Progenitor cell of endocrine pancreas (in vitro differentiated cells): ENCODE measurements at regions not wholly inside any gene's neighbourhood (a gene's known extent, or its start where the extent isn't known, plus 50 kb on each side); places are given as distances from the start of the nearest gene placed in this dataset.

Experiments
- DNase-seq: peaks from one replicate; pipeline ENCODE4 v3.0.0; 2021; ENCODE audit warnings: low spot score; ENCODE audit not compliant: unreplicated experiment
- H3K27ac Mint-ChIP-seq: 2 replicates; pipeline ENCODE4 v1.8.0; 2021; ENCODE audit warnings: mild to moderate bottlenecking, moderate library complexity, mixed read lengths
- H3K27me3 Mint-ChIP-seq: 2 replicates; pipeline ENCODE4 v1.8.0; 2021; ENCODE audit warnings: mixed read lengths
- H3K36me3 Mint-ChIP-seq: 2 replicates; pipeline ENCODE4 v1.8.0; 2022; ENCODE audit warnings: mixed read lengths; ENCODE audit not compliant: insufficient read depth
- H3K4me1 Mint-ChIP-seq: 2 replicates; pipeline ENCODE4 v1.8.0; 2021; ENCODE audit warnings: low read depth, mixed read lengths
- H3K4me3 Mint-ChIP-seq: 2 replicates; pipeline ENCODE4 v1.8.0; 2021; ENCODE audit warnings: low read depth, mild to moderate bottlenecking, moderate library complexity, mixed read lengths
- H3K9me3 Mint-ChIP-seq: 2 replicates; pipeline ENCODE4 v1.8.0; 2021; ENCODE audit warnings: low read depth, mixed read lengths
- TF ChIP-seq, protein P1 (sequence below): fragments of 200-600 bp; sonication (generic); IDR thresholded peaks from one replicate; pipeline ENCODE4 v1.5.0; 2021; ENCODE audit warnings: antibody characterized with exemption, mild to moderate bottlenecking; ENCODE audit not compliant: unreplicated experiment

- Mint-ChIP-seq H3K4me3 (no peak overlapping the region), H3K36me3 (no peaks in the 10 kb centered on the region), H3K4me1 (no peaks in the 10 kb centered on the region), H3K27me3 (peaks cover 2% of the 10 kb centered on the region), H3K27ac (no peak overlapping the region), H3K9me3 (no peaks in the 10 kb centered on the region)
- no peak for DNase-seq
- TF ChIP-seq, protein P1, sequence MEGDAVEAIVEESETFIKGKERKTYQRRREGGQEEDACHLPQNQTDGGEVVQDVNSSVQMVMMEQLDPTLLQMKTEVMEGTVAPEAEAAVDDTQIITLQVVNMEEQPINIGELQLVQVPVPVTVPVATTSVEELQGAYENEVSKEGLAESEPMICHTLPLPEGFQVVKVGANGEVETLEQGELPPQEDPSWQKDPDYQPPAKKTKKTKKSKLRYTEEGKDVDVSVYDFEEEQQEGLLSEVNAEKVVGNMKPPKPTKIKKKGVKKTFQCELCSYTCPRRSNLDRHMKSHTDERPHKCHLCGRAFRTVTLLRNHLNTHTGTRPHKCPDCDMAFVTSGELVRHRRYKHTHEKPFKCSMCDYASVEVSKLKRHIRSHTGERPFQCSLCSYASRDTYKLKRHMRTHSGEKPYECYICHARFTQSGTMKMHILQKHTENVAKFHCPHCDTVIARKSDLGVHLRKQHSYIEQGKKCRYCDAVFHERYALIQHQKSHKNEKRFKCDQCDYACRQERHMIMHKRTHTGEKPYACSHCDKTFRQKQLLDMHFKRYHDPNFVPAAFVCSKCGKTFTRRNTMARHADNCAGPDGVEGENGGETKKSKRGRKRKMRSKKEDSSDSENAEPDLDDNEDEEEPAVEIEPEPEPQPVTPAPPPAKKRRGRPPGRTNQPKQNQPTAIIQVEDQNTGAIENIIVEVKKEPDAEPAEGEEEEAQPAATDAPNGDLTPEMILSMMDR, result no peak
These were observed 55.9 kb upstream of the BMAL1 start for GRCh38 chr11:13221722-13222121.

DNA sequence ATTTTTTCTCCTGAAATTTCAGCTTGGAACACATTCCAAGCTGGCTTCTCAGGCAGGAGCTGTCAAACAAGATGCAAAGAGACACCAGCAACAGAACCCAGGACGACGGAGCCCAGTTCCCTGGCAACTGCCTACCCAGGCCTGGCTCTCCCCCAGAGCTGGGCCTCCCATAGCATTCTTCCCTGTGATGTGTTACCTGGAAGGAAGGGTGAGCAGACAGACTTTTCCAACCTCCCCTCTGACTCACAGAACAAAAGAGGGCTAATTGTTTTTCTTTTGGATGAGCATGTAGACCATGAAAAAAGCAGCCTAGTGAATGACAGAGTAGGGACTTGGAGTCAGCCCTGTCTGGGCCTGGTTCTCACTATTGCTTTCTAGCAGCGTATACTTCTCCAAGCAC lies 55.3 kb upstream of the BMAL1 start:
- no peak for DNase-seq
- Mint-ChIP-seq H3K4me3 (no peak overlapping the region), H3K27ac (no peak overlapping the region), H3K9me3 (no peaks in the 10 kb centered on the region), H3K36me3 (no peaks in the 10 kb centered on the region), H3K4me1 (no peaks in the 10 kb centered on the region), H3K27me3 (peaks cover 2% of the 10 kb centered on the region)
- TF ChIP-seq, protein P1, result no peak

GRCh38 chr11:13223112-13223511 lies 54.5 kb upstream of the BMAL1 start:
- TF ChIP-seq, protein P1, result no peak
- peaks cover 2% of the 10 kb centered on the region for H3K27me3 Mint-ChIP-seq
- H3K9me3 Mint-ChIP-seq, result no peaks in the 10 kb centered on the region
- no peak overlapping the region for H3K4me3 Mint-ChIP-seq
- no peaks in the 10 kb centered on the region for H3K36me3 Mint-ChIP-seq
- no peak for DNase-seq
- H3K4me1 Mint-ChIP-seq, result no peaks in the 10 kb centered on the region
- H3K27ac Mint-ChIP-seq, result no peak overlapping the region

GRCh38 chr11:13224324-13224723 lies 53.3 kb upstream of the BMAL1 start:
- no peak for DNase-seq
- Mint-ChIP-seq H3K36me3 (no peaks in the 10 kb centered on the region), H3K9me3 (no peaks in the 10 kb centered on the region), H3K27me3 (peaks cover 2% of the 10 kb centered on the region), H3K4me1 (no peaks in the 10 kb centered on the region), H3K27ac (no peak overlapping the region), H3K4me3 (no peak overlapping the region)
- TF ChIP-seq, protein P1, result no peak

DNA sequence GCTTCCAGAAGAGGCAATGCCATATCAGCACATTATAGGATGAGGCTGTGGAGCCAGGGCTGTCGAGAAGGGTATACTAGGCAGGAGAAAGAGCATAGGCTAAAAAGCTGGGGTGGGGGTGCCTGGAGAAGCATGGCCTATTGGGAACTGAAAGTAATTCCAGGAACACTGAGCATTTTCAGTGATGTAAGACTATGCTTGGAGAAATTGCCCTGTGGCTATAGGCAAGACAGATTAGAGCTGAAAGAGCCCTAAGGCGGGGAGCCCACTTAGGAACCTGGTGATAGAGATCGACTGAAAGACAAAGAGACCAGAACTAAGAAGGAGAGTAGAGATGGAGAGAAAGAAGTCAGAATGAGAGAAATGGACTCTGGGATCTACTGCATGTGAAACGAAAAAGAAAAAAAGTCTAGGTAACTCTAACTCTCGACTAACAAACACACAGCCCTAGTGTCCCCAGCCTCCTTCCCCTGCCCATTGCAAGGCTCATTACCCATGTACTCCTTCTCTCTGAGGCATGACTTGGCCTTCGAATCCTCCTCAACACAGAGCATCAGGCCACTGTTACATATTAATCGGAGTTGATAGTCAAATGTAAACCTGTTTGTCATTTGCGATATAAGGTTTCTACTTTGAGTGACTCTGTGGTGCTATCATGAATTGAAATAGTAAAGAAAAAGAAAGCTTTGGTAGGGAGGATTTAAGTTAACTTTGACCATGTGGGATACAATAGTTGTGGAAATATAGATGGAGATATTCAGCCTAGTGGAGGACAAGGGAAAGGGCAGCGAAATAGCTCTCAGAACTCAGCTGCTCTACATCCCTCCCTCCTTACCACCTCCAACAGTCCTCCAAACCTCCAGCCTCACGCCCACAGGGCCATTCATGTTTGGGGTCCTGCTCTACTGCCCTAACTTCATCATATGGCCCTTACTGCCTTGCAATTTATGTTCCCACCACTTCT lies 52.3 kb upstream of the BMAL1 start:
- Mint-ChIP-seq H3K36me3 (no peaks in the 10 kb centered on the region), H3K9me3 (no peaks in the 10 kb centered on the region), H3K4me1 (no peaks in the 10 kb centered on the region), H3K4me3 (no peak overlapping the region), H3K27ac (no peak overlapping the region), H3K27me3 (peaks cover 8% of the 10 kb centered on the region)
- TF ChIP-seq, protein P1, result no peak
- no peak for DNase-seq
